Lower leg skin (tissue), 3 donors: ENCODE measurements at regions not wholly inside any gene's neighbourhood (a gene's known extent, or its start where the extent isn't known, plus 50 kb on each side); places are given as distances from the start of the nearest gene placed in this dataset.

ENCODE experiments used
- POLR2A ChIP-seq, 2 donors: fragments of 450-650 bp; IDR thresholded peaks; one replicate each; pipeline ENCODE4 v1.6.1; 2016 to 2017; ENCODE audit warnings: antibody characterized with exemption in 2 of 2, mild to moderate bottlenecking in 1 of 2, moderate library complexity in 1 of 2
- TF ChIP-seq, protein P1 (sequence below), 3 donors: fragments of 450-650 bp; IDR thresholded peaks; one replicate each; pipeline ENCODE4 v1.5.1; 2016; ENCODE audit warnings: antibody characterized with exemption in 3 of 3, mild to moderate bottlenecking in 3 of 3, moderate library complexity in 2 of 3

DNA sequence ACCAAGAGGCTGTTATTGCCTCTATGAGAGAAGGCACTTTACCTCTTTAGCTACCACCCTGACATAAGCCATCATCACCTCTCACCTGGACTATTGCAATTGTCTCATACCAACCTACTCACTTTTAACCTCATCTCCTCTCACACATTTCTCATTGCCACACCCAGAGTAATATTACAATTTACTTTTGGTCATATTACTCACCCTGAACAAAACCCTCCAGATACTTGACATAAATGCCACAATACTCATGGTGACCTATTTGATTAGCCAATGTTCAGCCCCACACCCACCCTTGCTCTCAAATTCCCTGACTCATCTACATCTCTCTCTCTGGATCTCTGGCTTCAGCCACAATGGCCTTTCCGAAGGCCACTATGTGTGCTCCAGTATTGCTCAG lies 90.9 kb upstream of the CDH7 start:
- TF ChIP-seq, protein P1, sequence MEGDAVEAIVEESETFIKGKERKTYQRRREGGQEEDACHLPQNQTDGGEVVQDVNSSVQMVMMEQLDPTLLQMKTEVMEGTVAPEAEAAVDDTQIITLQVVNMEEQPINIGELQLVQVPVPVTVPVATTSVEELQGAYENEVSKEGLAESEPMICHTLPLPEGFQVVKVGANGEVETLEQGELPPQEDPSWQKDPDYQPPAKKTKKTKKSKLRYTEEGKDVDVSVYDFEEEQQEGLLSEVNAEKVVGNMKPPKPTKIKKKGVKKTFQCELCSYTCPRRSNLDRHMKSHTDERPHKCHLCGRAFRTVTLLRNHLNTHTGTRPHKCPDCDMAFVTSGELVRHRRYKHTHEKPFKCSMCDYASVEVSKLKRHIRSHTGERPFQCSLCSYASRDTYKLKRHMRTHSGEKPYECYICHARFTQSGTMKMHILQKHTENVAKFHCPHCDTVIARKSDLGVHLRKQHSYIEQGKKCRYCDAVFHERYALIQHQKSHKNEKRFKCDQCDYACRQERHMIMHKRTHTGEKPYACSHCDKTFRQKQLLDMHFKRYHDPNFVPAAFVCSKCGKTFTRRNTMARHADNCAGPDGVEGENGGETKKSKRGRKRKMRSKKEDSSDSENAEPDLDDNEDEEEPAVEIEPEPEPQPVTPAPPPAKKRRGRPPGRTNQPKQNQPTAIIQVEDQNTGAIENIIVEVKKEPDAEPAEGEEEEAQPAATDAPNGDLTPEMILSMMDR (IDR thresholded peaks at IDR 0.05): no peak
- no peak for TF ChIP-seq POLR2A (IDR thresholded peaks at IDR 0.05)
